IPS-18a (cell line): ENCODE measurements at regions not wholly inside any gene's neighbourhood (a gene's known extent, or its start where the extent isn't known, plus 50 kb on each side); places are given as distances from the start of the nearest gene placed in this dataset.

Experiments
- H3K27ac ChIP-seq: one replicate; pipeline ENCODE4 v1.5.1; 2013; ENCODE audit warnings: low read length
- H3K27me3 ChIP-seq: one replicate; pipeline ENCODE4 v1.6.1; 2013; ENCODE audit warnings: mild to moderate bottlenecking, low read length; ENCODE audit not compliant: control insufficient read depth, insufficient read depth
- H3K36me3 ChIP-seq: one replicate; pipeline ENCODE4 v1.6.1; 2013; ENCODE audit warnings: low read depth, low read length; ENCODE audit not compliant: control insufficient read depth
- H3K4me1 ChIP-seq: one replicate; pipeline ENCODE4 v1.6.1; 2013; ENCODE audit warnings: low read depth, low read length; ENCODE audit not compliant: control insufficient read depth
- H3K4me3 ChIP-seq: one replicate; pipeline ENCODE4 v1.5.1; 2013; ENCODE audit warnings: low read length
- H3K9ac ChIP-seq: one replicate; pipeline ENCODE4 v1.6.1; 2013; ENCODE audit warnings: mild to moderate bottlenecking, low read length, moderate library complexity
- H3K9me3 ChIP-seq: one replicate; pipeline ENCODE4 v1.6.1; 2013; ENCODE audit warnings: low read depth, low read length; ENCODE audit not compliant: control insufficient read depth

- no peak overlapping the region for H3K4me3 ChIP-seq
- H3K9me3 ChIP-seq, result no peaks in the 10 kb centered on the region
- H3K27ac ChIP-seq, result no peak overlapping the region
- H3K9ac ChIP-seq, result no peak overlapping the region
- H3K27me3 ChIP-seq, result peaks cover 19% of the 10 kb centered on the region
- H3K36me3 ChIP-seq, result no peaks in the 10 kb centered on the region
- peaks cover 9% of the 10 kb centered on the region for H3K4me1 ChIP-seq
Measured at GRCh38 chr3:194773216-194773615, 87.5 kb downstream of the FAM43A start.

- Histone ChIP-seq H3K9ac (no peak overlapping the region), H3K27ac (no peak overlapping the region), H3K36me3 (no peaks in the 10 kb centered on the region), H3K4me3 (no peak overlapping the region), H3K9me3 (no peaks in the 10 kb centered on the region), H3K4me1 (peaks cover 9% of the 10 kb centered on the region), H3K27me3 (peaks cover 16% of the 10 kb centered on the region)
Measured at GRCh38 chr3:194773771-194774455, 88.2 kb downstream of the FAM43A start.

- peaks cover 5% of the 10 kb centered on the region for H3K4me1 ChIP-seq
- H3K9me3 ChIP-seq, result no peaks in the 10 kb centered on the region
- H3K27ac ChIP-seq, result no peak overlapping the region
- H3K36me3 ChIP-seq, result no peaks in the 10 kb centered on the region
- no peak overlapping the region for H3K9ac ChIP-seq
- H3K27me3 ChIP-seq, result peaks cover 12% of the 10 kb centered on the region
- H3K4me3 ChIP-seq, result no peak overlapping the region
Measured at GRCh38 chr3:194775266-194775665, 89.6 kb downstream of the FAM43A start.

- H3K9me3 ChIP-seq, result no peaks in the 10 kb centered on the region
- H3K27me3 ChIP-seq, result peaks cover 8% of the 10 kb centered on the region
- H3K36me3 ChIP-seq, result no peaks in the 10 kb centered on the region
- H3K4me1 ChIP-seq, result peaks cover 5% of the 10 kb centered on the region
- H3K27ac ChIP-seq, result no peak overlapping the region
- no peak overlapping the region for H3K9ac ChIP-seq
- H3K4me3 ChIP-seq, result no peak overlapping the region
Measured at GRCh38 chr3:194775731-194776130, 90.0 kb downstream of the FAM43A start.

- Histone ChIP-seq H3K27ac (no peak overlapping the region), H3K9me3 (no peaks in the 10 kb centered on the region), H3K36me3 (no peaks in the 10 kb centered on the region), H3K27me3 (no peaks in the 10 kb centered on the region), H3K4me3 (no peak overlapping the region), H3K9ac (no peak overlapping the region), H3K4me1 (peaks cover 5% of the 10 kb centered on the region)
Measured at GRCh38 chr3:194777729-194778128, 92.0 kb downstream of the FAM43A start.

- Histone ChIP-seq H3K4me1 (peaks cover 5% of the 10 kb centered on the region), H3K9me3 (no peaks in the 10 kb centered on the region), H3K9ac (no peak overlapping the region), H3K4me3 (no peak overlapping the region), H3K36me3 (no peaks in the 10 kb centered on the region), H3K27ac (no peak overlapping the region), H3K27me3 (no peaks in the 10 kb centered on the region)
Measured at GRCh38 chr3:194779729-194780224, 94.1 kb downstream of the FAM43A start.

- H3K27ac ChIP-seq, result no peak overlapping the region
- no peak overlapping the region for H3K9ac ChIP-seq
Measured at GRCh38 chr3:194780706-194781105, 95.0 kb downstream of the FAM43A start.

GRCh38 chr3:194781617-194782016 is 95.9 kb downstream of the FAM43A start:
- Histone ChIP-seq H3K36me3 (no peaks in the 10 kb centered on the region), H3K9ac (no peak overlapping the region), H3K27ac (no peak overlapping the region), H3K4me3 (no peak overlapping the region), H3K9me3 (no peaks in the 10 kb centered on the region), H3K4me1 (peaks cover 5% of the 10 kb centered on the region), H3K27me3 (no peaks in the 10 kb centered on the region)

More at GRCh38 chr3:194780706-194781105, 95.0 kb downstream of the FAM43A start:
- Histone ChIP-seq H3K9me3 (no peaks in the 10 kb centered on the region), H3K36me3 (no peaks in the 10 kb centered on the region), H3K4me1 (peaks cover 5% of the 10 kb centered on the region), H3K4me3 (no peak overlapping the region), H3K27me3 (no peaks in the 10 kb centered on the region)

- Histone ChIP-seq H3K4me3 (no peak overlapping the region), H3K4me1 (peaks cover under 1% of the 10 kb centered on the region), H3K27ac (no peak overlapping the region), H3K9ac (no peak overlapping the region), H3K36me3 (no peaks in the 10 kb centered on the region), H3K27me3 (no peaks in the 10 kb centered on the region), H3K9me3 (no peaks in the 10 kb centered on the region)
Measured at GRCh38 chr3:194782698-194783404, 97.2 kb downstream of the FAM43A start.

- Histone ChIP-seq H3K9me3 (no peaks in the 10 kb centered on the region), H3K4me1 (no peaks in the 10 kb centered on the region)
Measured at GRCh38 chr3:194784361-194784760, 98.7 kb downstream of the FAM43A start.

GRCh38 chr3:194785315-194785714 is 99.6 kb downstream of the FAM43A start:
- Histone ChIP-seq H3K27ac (no peak overlapping the region), H3K9ac (no peak overlapping the region), H3K9me3 (no peaks in the 10 kb centered on the region), H3K4me3 (no peak overlapping the region), H3K27me3 (no peaks in the 10 kb centered on the region), H3K36me3 (no peaks in the 10 kb centered on the region), H3K4me1 (no peaks in the 10 kb centered on the region)

More at GRCh38 chr3:194784361-194784760, 98.7 kb downstream of the FAM43A start:
- Histone ChIP-seq H3K4me3 (no peak overlapping the region), H3K9ac (no peak overlapping the region), H3K36me3 (no peaks in the 10 kb centered on the region), H3K27ac (no peak overlapping the region), H3K27me3 (no peaks in the 10 kb centered on the region)

GRCh38 chr3:194787072-194787471 is 101.4 kb downstream of the FAM43A start:
- Histone ChIP-seq H3K4me3 (no peak overlapping the region), H3K36me3 (no peaks in the 10 kb centered on the region), H3K27me3 (no peaks in the 10 kb centered on the region), H3K27ac (no peak overlapping the region), H3K9ac (no peak overlapping the region), H3K9me3 (no peaks in the 10 kb centered on the region), H3K4me1 (no peaks in the 10 kb centered on the region)
